ENCODE measurements at regions not wholly inside any gene's neighbourhood (a gene's known extent, or its start where the extent isn't known, plus 50 kb on each side); places are given as distances from the start of the nearest gene placed in this dataset.

GRCh38 chr2:17323697-17324096 lies 194.5 kb downstream of the RAD51AP2 start:
- TF ChIP-seq CTCF (IDR thresholded peaks at IDR 0.05; ENCODE audit: unreplicated experiment), result no peak

GRCh38 chr2:17322461-17322860 lies 195.8 kb downstream of the RAD51AP2 start:
- no peak overlapping the region for H3K27ac Mint-ChIP-seq
- H3K9me3 Mint-ChIP-seq, result no peaks in the 10 kb centered on the region
- no peak for DNase-seq (ENCODE audit: low spot score in 2 of 2, unreplicated experiment in 2 of 2)
- no peak overlapping the region for H3K4me3 Mint-ChIP-seq
- no peaks in the 10 kb centered on the region for H3K27me3 Mint-ChIP-seq (ENCODE audit: low read depth)
- peaks cover 16% of the 10 kb centered on the region for H3K4me1 Mint-ChIP-seq
- no peaks in the 10 kb centered on the region for H3K36me3 Mint-ChIP-seq
- no peak for TF ChIP-seq CTCF (IDR thresholded peaks at IDR 0.05; ENCODE audit: unreplicated experiment)

More at GRCh38 chr2:17323697-17324096, 194.5 kb downstream of the RAD51AP2 start:
- Mint-ChIP-seq H3K36me3 (no peaks in the 10 kb centered on the region), H3K9me3 (no peaks in the 10 kb centered on the region), H3K27me3 (ENCODE audit: low read depth) (no peaks in the 10 kb centered on the region), H3K27ac (no peak overlapping the region), H3K4me3 (no peak overlapping the region), H3K4me1 (peaks cover 9% of the 10 kb centered on the region)
- DNase-seq (ENCODE audit: low spot score in 2 of 2, unreplicated experiment in 2 of 2), result no peak

GRCh38 chr2:17319090-17319489 lies 199.2 kb downstream of the RAD51AP2 start:
- DNase-seq (ENCODE audit: low spot score in 2 of 2, unreplicated experiment in 2 of 2), result no peak
- Mint-ChIP-seq H3K4me3 (no peak overlapping the region), H3K36me3 (no peaks in the 10 kb centered on the region), H3K27me3 (ENCODE audit: low read depth) (peaks cover 5% of the 10 kb centered on the region), H3K9me3 (no peaks in the 10 kb centered on the region), H3K4me1 (peaks cover 10% of the 10 kb centered on the region), H3K27ac (no peak overlapping the region)
- TF ChIP-seq CTCF (IDR thresholded peaks at IDR 0.05; ENCODE audit: unreplicated experiment), result no peak

- no peak for DNase-seq (ENCODE audit: low spot score in 2 of 2, unreplicated experiment in 2 of 2)
- no peak for TF ChIP-seq CTCF (IDR thresholded peaks at IDR 0.05; ENCODE audit: unreplicated experiment)
- Mint-ChIP-seq H3K36me3 (no peaks in the 10 kb centered on the region), H3K9me3 (no peaks in the 10 kb centered on the region), H3K27ac (no peak overlapping the region), H3K4me3 (no peak overlapping the region), H3K27me3 (ENCODE audit: low read depth) (peaks cover 5% of the 10 kb centered on the region), H3K4me1 (peaks cover 10% of the 10 kb centered on the region)
These were observed 200.2 kb downstream of the RAD51AP2 start for GRCh38 chr2:17318013-17318412.

GRCh38 chr2:17317439-17317976 lies 200.7 kb downstream of the RAD51AP2 start:
- H3K4me1 Mint-ChIP-seq, result peaks cover 10% of the 10 kb centered on the region
- H3K27me3 Mint-ChIP-seq (ENCODE audit: low read depth), result peaks cover 6% of the 10 kb centered on the region

More at GRCh38 chr2:17317439-17317976, 200.7 kb downstream of the RAD51AP2 start:
- TF ChIP-seq CTCF (IDR thresholded peaks at IDR 0.05; ENCODE audit: unreplicated experiment), result no peak
- Mint-ChIP-seq H3K9me3 (no peaks in the 10 kb centered on the region), H3K27ac (no peak overlapping the region), H3K36me3 (no peaks in the 10 kb centered on the region), H3K4me3 (no peak overlapping the region)
- no peak for DNase-seq (ENCODE audit: low spot score in 2 of 2, unreplicated experiment in 2 of 2)
